ENCODE measurements at regions not wholly inside any gene's neighbourhood (a gene's known extent, or its start where the extent isn't known, plus 50 kb on each side); places are given as distances from the start of the nearest gene placed in this dataset.
"Not testable (repeated sequence)": the region's sequence is repeated elsewhere in the genome, so short reads cannot be mapped to it uniquely, and the experiment has no call there.

GRCh38 chr12:126926023-126926594, 1340.9 kb upstream of the TMEM132C start:
- TF ChIP-seq CTCF (IDR thresholded peaks at IDR 0.05): 0 out of 2 replicates have a peak, but pooled peaks have one; percentile 18
- no peak for TF ChIP-seq ZFX (IDR thresholded peaks at IDR 0.05; ENCODE audit: borderline replicate concordance)

GRCh38 chr12:126930234-126930633, 1336.7 kb upstream of the TMEM132C start:
- TF ChIP-seq CTCF (IDR thresholded peaks at IDR 0.05) (no peak), ZFX (IDR thresholded peaks at IDR 0.05; ENCODE audit: borderline replicate concordance) (no peak)
- H3K27ac ChIP-seq: no peak overlapping the region

More at GRCh38 chr12:126926023-126926594, 1340.9 kb upstream of the TMEM132C start:
- H3K27ac ChIP-seq: no peak overlapping the region

- TF ChIP-seq ZFX (IDR thresholded peaks at IDR 0.05; ENCODE audit: borderline replicate concordance) (no peak), CTCF (IDR thresholded peaks at IDR 0.05) (no peak)
- H3K27ac ChIP-seq: no peak overlapping the region
These were observed 1334.8 kb upstream of the TMEM132C start for GRCh38 chr12:126932156-126932555.

GRCh38 chr12:126935435-126935834, 1331.5 kb upstream of the TMEM132C start:
- H3K27ac ChIP-seq: no peak overlapping the region
- TF ChIP-seq ZFX (IDR thresholded peaks at IDR 0.05; ENCODE audit: borderline replicate concordance) (no peak), CTCF (IDR thresholded peaks at IDR 0.05) (no peak)

- TF ChIP-seq ZFX (IDR thresholded peaks at IDR 0.05; ENCODE audit: borderline replicate concordance) (no peak), CTCF (IDR thresholded peaks at IDR 0.05) (no peak)
- no peak overlapping the region for H3K27ac ChIP-seq
These were observed 1330.7 kb upstream of the TMEM132C start for GRCh38 chr12:126936181-126936851.

GRCh38 chr12:126937431-126937830, 1329.5 kb upstream of the TMEM132C start:
- H3K27ac ChIP-seq: no peak overlapping the region
- TF ChIP-seq ZFX (IDR thresholded peaks at IDR 0.05; ENCODE audit: borderline replicate concordance): no peak
- no peak for TF ChIP-seq CTCF (IDR thresholded peaks at IDR 0.05)

- TF ChIP-seq ZFX (IDR thresholded peaks at IDR 0.05; ENCODE audit: borderline replicate concordance) (no peak), CTCF (IDR thresholded peaks at IDR 0.05) (no peak)
- no peak overlapping the region for H3K27ac ChIP-seq
These were observed 1322.3 kb upstream of the TMEM132C start for GRCh38 chr12:126944684-126945083.

- not testable (repeated sequence) for H3K27ac ChIP-seq
These were observed 1320.0 kb upstream of the TMEM132C start for GRCh38 chr12:126946958-126947357.
